ENCODE measurements at regions not wholly inside any gene's neighbourhood (a gene's known extent, or its start where the extent isn't known, plus 50 kb on each side); places are given as distances from the start of the nearest gene placed in this dataset.

GRCh38 chr4:115548123-115548522 is 434.7 kb upstream of the NDST4 start:
- no peak for TF ChIP-seq POLR2A (IDR thresholded peaks at IDR 0.05)
- no peak for TF ChIP-seq CTCF (IDR thresholded peaks at IDR 0.05 in 8 of 11, conservative IDR thresholded peaks at IDR 0.05 in 3 of 11)
- TF ChIP-seq POLR2AphosphoS5 (IDR thresholded peaks at IDR 0.05) = no peak
